Mucosa of gallbladder (tissue), 1 donor: ENCODE measurements at regions not wholly inside any gene's neighbourhood (a gene's known extent, or its start where the extent isn't known, plus 50 kb on each side); places are given as distances from the start of the nearest gene placed in this dataset.

Experiments used
- DNase-seq: peaks from one replicate; pipeline ENCODE4 v3.0.0-alpha.2; 2020; ENCODE audit warnings: low spot score
- donor health status: DM: no; HTN: no; CAD: no.

- DNase-seq: no peak
Measured at GRCh38 chr1:34655875-34656240, 99.0 kb upstream of the GJB5 start.

DNA sequence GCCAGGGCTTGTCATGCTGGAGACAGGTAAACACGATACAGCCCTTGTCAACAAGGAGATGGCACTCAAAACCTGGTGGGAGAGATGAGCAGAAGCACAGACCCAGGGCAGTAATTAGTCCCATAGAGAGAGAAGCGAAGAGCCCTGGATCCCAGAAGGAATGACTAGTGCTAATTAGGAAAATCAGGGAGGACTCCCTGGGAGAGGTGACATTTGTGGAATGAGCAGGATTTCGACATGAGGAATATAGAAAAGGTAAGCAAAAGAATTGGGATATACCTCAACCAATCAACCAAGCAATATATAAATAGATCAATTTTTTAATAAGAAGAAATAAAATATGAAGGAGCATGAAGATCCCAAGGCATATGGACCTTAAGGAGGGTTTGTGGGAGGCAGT is 98.5 kb upstream of the GJB5 start:
- no peak for DNase-seq

- DNase-seq: no peak
Measured at GRCh38 chr1:34656731-34657130, 98.1 kb upstream of the GJB5 start.

- DNase-seq: no peak
Measured at GRCh38 chr1:34657266-34657665, 97.6 kb upstream of the GJB5 start.

DNA sequence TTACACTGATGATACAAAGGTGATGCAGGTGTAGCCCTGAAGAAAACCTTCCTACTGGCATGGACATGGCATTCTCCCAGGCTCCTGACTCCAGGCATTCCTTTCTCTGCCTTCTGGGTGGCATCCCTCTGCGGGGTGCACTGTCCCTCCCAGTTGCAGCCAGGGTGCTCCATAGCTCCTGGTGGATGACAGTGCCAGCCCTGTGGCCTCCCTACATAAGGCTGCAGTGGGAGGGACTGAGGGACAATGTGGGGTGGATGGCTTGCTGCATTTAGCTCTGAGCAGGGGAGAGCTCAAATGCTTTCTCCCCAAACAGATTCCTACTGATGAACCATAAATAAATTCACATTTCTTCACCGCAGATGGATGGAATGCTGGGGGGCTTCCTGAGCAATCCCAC is 97.0 kb upstream of the GJB5 start:
- DNase-seq: no peak

DNA sequence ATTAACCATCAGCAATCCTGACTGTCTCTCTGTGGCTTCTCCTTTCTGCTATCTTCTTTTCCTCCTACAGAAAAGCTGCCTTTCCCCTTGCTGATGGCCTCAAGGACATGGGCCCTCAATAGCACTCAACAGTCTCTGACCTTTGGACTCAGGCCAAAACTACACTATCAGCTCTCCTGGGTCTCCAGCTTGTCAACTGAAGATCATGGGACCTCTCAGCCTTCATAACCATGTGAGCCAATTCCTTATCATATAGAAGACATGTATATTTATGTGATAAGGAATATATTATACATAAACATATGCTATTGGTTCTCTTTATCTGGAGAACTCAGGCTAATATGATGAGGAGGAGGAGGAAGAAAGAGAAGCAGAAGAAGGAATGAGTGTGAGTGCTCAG is 91.8 kb upstream of the GJB5 start:
- DNase-seq: no peak

- DNase-seq: no peak
Measured at GRCh38 chr1:34668063-34668462, 86.8 kb upstream of the GJB5 start.

DNA sequence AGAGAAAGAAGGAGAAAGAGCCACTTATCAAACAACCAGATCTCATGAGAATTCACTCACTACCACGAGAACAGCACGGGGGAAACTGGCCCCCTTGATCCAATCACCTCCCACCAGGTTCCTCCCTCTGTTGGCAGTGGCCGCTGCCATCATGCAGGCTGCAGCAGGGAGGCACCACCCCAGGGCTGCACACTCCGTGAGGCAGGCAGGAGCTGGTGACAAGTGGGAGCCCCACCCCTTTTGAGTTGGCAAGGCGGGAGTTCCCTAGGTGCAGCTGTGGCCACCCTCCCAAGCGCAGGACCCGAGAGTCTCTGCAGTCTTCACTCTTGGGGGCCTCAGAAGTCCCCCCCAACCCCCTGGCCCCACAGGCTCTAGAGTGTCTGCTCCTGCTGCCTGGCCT is 83.9 kb upstream of the GJB5 start:
- DNase-seq: no peak

- DNase-seq: no peak
Measured at GRCh38 chr1:34671887-34672286, 83.0 kb upstream of the GJB5 start.

GRCh38 chr1:34681480-34682451 is 73.1 kb upstream of the GJB5 start:
- DNase-seq: peak; percentile 51

- DNase-seq: no peak
Measured at GRCh38 chr1:34682452-34683223, 72.2 kb upstream of the GJB5 start.

GRCh38 chr1:34683616-34684015 is 71.2 kb upstream of the GJB5 start:
- DNase-seq: no peak

DNA sequence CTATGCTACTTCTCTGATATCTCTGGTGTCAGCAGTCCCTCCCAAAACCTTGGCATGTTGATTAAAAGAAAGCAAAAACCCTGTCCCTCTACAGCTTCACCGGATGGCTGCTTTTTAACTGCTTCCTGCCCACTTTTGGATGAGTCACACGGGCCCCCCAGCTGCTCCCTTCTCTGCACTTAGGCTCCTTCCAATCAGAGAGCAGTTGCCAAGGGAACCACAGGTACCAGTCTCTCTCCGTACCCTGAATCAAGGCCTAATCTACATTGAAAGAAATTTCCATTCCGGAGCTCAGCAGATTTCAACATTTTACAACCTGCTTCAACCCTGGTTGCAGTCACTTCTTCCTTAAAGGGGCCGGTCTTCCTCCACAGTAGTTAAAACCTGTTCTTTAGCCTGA is 70.6 kb upstream of the GJB5 start:
- DNase-seq: no peak

GRCh38 chr1:34685225-34685624 is 69.6 kb upstream of the GJB5 start:
- peak; percentile 26 for DNase-seq

- no peak for DNase-seq
Measured at GRCh38 chr1:34686531-34686930, 68.3 kb upstream of the GJB5 start.

- DNase-seq: peak; percentile 71
Measured at GRCh38 chr1:34688006-34688741, 66.7 kb upstream of the GJB5 start.

GRCh38 chr1:34690269-34690668 is 64.6 kb upstream of the GJB5 start:
- peak; percentile 21 for DNase-seq

- DNase-seq: no peak
Measured at GRCh38 chr1:34693081-34693480, 61.8 kb upstream of the GJB5 start.

GRCh38 chr1:34694383-34694782 is 60.5 kb upstream of the GJB5 start:
- no peak for DNase-seq

DNA sequence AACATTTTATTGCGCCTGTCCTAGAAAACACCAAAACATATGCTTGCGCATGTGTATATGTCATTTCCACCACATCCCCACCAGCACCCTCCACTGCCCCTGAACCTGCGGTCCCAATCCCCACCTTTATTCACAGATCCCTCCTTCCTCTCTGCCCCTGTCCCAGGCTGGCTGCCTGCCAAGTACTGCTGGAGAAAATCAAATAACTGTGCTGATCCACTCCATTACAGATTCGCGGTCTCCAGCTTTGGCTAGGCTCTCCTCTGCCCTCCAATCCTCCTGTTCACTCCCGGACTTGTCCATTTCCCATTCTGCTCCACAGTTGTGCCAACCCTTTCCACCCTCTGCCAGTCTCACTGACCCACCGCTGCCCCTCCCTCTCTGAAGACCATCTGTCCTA is 59.3 kb upstream of the GJB5 start:
- no peak for DNase-seq

DNA sequence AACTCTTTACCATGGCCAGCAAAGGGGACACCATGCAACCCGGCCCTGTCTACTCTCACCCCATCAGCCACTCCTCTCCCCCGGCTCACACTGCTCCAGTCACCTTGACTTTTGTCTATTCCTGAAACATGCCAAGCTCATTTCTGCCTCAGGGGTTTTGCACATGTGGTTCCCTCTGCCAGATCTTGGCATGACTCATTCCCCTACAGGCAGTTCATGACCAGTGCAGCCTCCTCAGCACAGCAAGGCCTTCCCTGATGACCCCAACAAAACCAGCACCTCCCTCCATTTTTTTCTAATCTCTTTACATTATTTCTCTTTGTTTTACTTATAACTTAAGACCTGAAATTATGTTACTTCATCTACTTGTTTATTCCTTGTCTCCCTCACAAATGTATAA is 58.6 kb upstream of the GJB5 start:
- DNase-seq: no peak

- DNase-seq: no peak
Measured at GRCh38 chr1:34696981-34697380, 57.9 kb upstream of the GJB5 start.
